Lower lobe of right lung (tissue), 2 donors: ENCODE measurements at regions not wholly inside any gene's neighbourhood (a gene's known extent, or its start where the extent isn't known, plus 50 kb on each side); places are given as distances from the start of the nearest gene placed in this dataset.

Experiments
- ATAC-seq, 2 donors: fragments of 200-7000 bp; cut with Tn5 transposase; one replicate each; pipeline ENCODE4 v1.9.1; 2020 to 2022; ENCODE audit warnings: mild to moderate bottlenecking in 2 of 2, moderate library complexity in 2 of 2
- DNase-seq: peaks from one replicate; pipeline ENCODE4 v3.0.0-alpha.2; 2020
- H3K27ac ChIP-seq: fragments of 200-600 bp; one replicate; pipeline ENCODE4 v1.8.0; 2022
- H3K27me3 ChIP-seq: fragments of 200-600 bp; one replicate; pipeline ENCODE4 v1.8.0; 2022; ENCODE audit warnings: low read depth
- H3K36me3 ChIP-seq: fragments of 200-600 bp; one replicate; pipeline ENCODE4 v1.8.0; 2022; ENCODE audit warnings: mild to moderate bottlenecking
- H3K4me1 ChIP-seq: fragments of 200-600 bp; one replicate; pipeline ENCODE4 v1.8.0; 2022
- H3K4me3 ChIP-seq: fragments of 200-600 bp; one replicate; pipeline ENCODE4 v1.8.0; 2022; ENCODE audit warnings: mild to moderate bottlenecking
- H3K9me3 ChIP-seq: fragments of 200-600 bp; one replicate; pipeline ENCODE4 v1.8.0; 2022
- intact Hi-C: fragments of 100-400 bp; cut with DNase I; formaldehyde crosslinking; loops from one replicate; pipeline ENCODE4 v1.11.0; 2022
- TF ChIP-seq, protein P1 (sequence below): fragments of 200-600 bp; IDR thresholded peaks from one replicate; pipeline ENCODE4 v1.8.0; 2022; ENCODE audit warnings: antibody characterized with exemption, mild to moderate bottlenecking
- donor health status: DM: no; HTN: yes; CAD: no; lungs with severe emphysema.

DNA sequence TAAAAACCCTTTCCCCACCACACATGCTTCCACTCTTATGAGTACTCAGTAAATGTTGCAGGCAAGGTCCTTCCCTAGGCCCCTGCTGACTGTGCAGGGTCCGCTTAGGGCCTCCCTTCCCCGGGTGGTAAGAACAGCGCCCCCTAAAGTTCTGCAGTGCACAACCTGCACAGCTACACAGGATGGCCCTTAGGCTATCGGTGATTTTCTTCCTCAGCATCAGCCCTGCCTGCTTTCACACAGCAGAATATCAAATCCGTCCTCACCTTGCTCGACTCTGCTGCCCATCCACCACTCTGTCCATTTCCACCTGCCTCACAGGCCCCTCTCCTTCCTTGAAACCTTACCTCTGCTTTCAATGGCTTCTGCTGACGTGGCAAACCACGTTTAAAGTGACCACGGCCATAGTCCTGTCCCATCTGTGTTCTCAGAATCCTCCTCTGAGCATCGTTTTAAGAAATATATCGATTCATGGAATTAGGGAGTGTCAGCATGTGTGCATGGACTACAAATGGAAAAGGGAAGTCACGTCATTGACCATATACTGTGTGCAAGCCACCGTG, 51.4 kb upstream of the TMEM132E start:
- intact Hi-C loops: no loop called here
- DNase-seq (no peak), ATAC-seq (no peak)
- no peaks in the 10 kb centered on the region for H3K9me3 ChIP-seq
- H3K4me3 ChIP-seq: no peak overlapping the region
- TF ChIP-seq, protein P1, sequence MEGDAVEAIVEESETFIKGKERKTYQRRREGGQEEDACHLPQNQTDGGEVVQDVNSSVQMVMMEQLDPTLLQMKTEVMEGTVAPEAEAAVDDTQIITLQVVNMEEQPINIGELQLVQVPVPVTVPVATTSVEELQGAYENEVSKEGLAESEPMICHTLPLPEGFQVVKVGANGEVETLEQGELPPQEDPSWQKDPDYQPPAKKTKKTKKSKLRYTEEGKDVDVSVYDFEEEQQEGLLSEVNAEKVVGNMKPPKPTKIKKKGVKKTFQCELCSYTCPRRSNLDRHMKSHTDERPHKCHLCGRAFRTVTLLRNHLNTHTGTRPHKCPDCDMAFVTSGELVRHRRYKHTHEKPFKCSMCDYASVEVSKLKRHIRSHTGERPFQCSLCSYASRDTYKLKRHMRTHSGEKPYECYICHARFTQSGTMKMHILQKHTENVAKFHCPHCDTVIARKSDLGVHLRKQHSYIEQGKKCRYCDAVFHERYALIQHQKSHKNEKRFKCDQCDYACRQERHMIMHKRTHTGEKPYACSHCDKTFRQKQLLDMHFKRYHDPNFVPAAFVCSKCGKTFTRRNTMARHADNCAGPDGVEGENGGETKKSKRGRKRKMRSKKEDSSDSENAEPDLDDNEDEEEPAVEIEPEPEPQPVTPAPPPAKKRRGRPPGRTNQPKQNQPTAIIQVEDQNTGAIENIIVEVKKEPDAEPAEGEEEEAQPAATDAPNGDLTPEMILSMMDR: no peak
- no peaks in the 10 kb centered on the region for H3K4me1 ChIP-seq
- no peak overlapping the region for H3K27ac ChIP-seq
- H3K36me3 ChIP-seq: no peaks in the 10 kb centered on the region
- H3K27me3 ChIP-seq: peaks cover 23% of the 10 kb centered on the region

DNA sequence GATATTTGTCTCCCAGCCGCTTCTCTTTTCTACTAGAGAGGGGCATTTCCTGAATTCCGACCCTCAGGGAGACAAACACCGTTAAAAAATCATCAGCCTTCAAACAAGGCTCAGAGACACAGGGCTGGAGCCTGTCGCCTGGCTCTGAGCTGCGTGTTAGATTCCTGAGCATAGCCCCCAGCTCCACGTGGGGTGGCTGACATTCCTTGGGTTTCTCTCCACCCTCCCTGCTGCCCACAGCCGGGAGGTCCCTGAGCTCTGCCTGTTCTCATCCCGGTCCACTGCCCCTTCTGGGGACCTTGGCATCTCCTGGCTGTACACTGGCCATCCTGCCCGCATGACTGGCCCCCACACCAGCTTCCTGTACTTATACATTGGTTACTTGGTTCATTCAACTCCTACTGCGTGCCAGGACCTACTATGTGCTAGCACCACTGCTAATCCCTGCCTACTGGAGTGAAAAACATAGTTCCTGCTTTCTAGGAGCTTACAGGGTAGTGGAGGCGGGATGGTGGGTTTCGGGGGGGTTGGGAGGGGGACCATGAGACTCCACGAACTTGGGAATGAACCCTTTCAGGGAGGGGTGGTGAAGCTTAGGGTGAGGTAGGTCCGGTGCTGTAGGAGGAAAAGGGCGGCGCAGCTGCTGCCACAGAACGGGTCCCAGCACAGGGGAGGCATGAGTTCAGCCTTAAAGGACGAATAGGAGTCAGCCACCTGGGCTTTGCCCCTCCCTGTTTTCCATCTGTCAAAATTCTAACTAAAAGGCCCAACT, 52.1 kb upstream of the TMEM132E start:
- TF ChIP-seq, protein P1: no peak
- Histone ChIP-seq H3K27me3 (peaks cover 23% of the 10 kb centered on the region), H3K27ac (no peak overlapping the region), H3K9me3 (no peaks in the 10 kb centered on the region), H3K4me3 (no peak overlapping the region), H3K36me3 (no peaks in the 10 kb centered on the region), H3K4me1 (no peaks in the 10 kb centered on the region)
- ATAC-seq (no peak), DNase-seq (no peak)
- intact Hi-C loops: no loop called here

DNA sequence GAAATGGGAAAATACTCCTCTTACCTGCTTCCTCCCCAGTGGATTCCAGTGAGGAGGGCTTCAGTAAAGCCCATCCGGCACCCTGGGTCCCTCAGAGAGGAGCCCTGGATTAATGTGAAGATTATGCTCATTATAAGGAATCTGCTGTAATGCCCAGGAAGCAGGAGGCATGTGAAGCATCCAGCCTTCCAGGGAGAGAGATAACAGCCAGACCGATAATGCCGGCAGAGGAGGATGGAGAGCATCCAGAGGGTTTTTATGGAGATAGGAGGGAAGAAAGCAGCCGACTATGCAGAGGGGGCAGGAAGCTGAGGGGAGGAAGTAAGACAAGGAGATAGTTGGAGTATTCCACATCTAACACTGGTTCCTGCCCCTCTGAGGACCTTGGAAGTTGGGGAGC, 53.7 kb upstream of the TMEM132E start:
- intact Hi-C loops: no loop called here

DNA sequence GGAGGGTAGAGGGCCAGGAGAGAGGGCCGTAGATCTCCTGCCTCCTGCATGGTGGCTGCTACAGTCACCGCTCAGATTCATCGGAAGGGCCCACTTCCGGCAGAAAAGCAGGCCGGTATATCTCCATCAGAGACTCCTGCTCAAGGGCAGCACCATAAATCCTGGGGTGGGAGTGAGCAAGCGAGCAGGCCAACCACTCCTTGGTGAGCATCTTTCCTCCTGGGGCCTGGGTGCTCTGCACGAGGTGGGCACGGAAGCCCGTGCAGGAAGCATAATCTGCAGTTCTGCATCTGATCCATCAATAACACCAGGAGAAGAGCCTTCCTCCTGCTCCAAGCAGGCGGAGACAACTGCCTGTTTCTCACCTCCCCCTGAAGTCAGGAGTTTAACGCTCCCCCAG, 57.4 kb upstream of the TMEM132E start:
- Histone ChIP-seq H3K36me3 (no peaks in the 10 kb centered on the region), H3K9me3 (no peaks in the 10 kb centered on the region), H3K4me1 (no peaks in the 10 kb centered on the region), H3K27me3 (peaks cover 18% of the 10 kb centered on the region), H3K4me3 (no peak overlapping the region), H3K27ac (no peak overlapping the region)
- DNase-seq: no peak
- intact Hi-C loops: no loop called here
- TF ChIP-seq, protein P1: no peak
- no peak for ATAC-seq

More for the DNA sequence above, 53.7 kb upstream of the TMEM132E start:
- Histone ChIP-seq H3K27me3 (peaks cover 23% of the 10 kb centered on the region), H3K4me1 (no peaks in the 10 kb centered on the region), H3K36me3 (no peaks in the 10 kb centered on the region), H3K4me3 (no peak overlapping the region), H3K27ac (no peak overlapping the region), H3K9me3 (no peaks in the 10 kb centered on the region)
- DNase-seq: no peak
- no peak for ATAC-seq
- TF ChIP-seq, protein P1: no peak

DNA sequence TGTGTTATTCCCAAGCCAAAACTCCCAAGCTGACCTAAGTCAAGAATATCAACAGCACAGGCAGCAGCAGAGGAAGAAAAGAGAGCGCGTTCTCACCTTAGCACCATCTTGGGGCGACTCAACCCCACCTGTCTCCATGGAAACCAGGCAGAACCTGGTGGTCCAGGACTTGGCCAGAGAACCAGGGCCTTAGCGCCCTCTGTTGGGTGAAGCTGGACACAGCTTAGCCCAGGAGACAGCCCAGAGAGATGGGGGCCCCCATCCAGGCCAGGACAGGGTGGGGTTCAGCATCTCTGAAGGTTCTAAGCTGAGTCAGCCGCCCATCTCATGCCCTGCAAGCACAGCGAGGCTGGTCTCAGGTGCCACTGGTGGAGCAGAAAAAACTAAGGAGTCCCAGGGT, 60.1 kb upstream of the TMEM132E start:
- Histone ChIP-seq H3K4me1 (no peaks in the 10 kb centered on the region), H3K36me3 (no peaks in the 10 kb centered on the region), H3K27ac (no peak overlapping the region), H3K4me3 (no peak overlapping the region), H3K27me3 (peaks cover 12% of the 10 kb centered on the region), H3K9me3 (no peaks in the 10 kb centered on the region)
- TF ChIP-seq, protein P1: peak; percentile 48
- intact Hi-C loops: no loop called here
- ATAC-seq: peak in 1 of 2 donors; percentile 47
- DNase-seq: no peak
